Suprapubic skin (tissue), 4 donors: ENCODE measurements at regions not wholly inside any gene's neighbourhood (a gene's known extent, or its start where the extent isn't known, plus 50 kb on each side); places are given as distances from the start of the nearest gene placed in this dataset.

ENCODE experiments used
- EP300 ChIP-seq: sonication (generic); formaldehyde crosslinking; IDR thresholded peaks from one replicate; pipeline ENCODE4 v1.6.1; 2017; ENCODE audit warnings: antibody characterized with exemption
- POLR2A ChIP-seq, 2 donors: fragments of 450-650 bp; IDR thresholded peaks; one replicate each; pipeline ENCODE4 v1.6.1; 2017; ENCODE audit warnings: antibody characterized with exemption in 2 of 2, mild to moderate bottlenecking in 2 of 2, moderate library complexity in 2 of 2
- POLR2AphosphoS5 ChIP-seq, 3 donors: sonication (generic); formaldehyde crosslinking; IDR thresholded peaks; one replicate each; pipeline ENCODE4 v1.6.1; 2017; ENCODE audit warnings: antibody characterized with exemption in 3 of 3
- TF ChIP-seq, protein P1 (sequence below), 2 donors: fragments of 200-600 bp in 1 of 2; fragments of 450-650 bp in 1 of 2; sonication (generic) in 1 of 2; IDR thresholded peaks; one replicate each; pipeline ENCODE4 v1.5.1; 2016 to 2019; ENCODE audit warnings: antibody characterized with exemption in 2 of 2, mild to moderate bottlenecking in 1 of 2, moderate library complexity in 1 of 2

DNA sequence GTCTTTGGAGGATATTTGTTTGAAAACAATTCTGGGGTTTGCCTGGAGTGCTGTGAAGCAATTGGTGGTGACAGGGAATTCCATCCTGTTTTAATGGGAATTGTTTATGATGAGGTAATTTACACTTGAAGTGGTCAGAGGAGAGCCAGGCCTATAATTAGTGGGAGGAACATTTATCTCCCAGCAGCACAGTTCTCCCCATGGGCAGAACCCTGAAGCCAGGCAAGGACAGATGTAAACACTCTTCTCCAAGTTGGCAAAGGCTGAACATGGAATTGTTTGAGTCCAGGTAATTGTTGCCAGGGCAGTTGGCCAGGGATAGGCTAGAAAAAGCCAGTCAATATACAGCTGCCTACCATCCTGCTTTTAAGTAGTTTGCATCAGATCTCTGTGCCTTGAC is 789.7 kb downstream of the FRK start:
- TF ChIP-seq, protein P1, sequence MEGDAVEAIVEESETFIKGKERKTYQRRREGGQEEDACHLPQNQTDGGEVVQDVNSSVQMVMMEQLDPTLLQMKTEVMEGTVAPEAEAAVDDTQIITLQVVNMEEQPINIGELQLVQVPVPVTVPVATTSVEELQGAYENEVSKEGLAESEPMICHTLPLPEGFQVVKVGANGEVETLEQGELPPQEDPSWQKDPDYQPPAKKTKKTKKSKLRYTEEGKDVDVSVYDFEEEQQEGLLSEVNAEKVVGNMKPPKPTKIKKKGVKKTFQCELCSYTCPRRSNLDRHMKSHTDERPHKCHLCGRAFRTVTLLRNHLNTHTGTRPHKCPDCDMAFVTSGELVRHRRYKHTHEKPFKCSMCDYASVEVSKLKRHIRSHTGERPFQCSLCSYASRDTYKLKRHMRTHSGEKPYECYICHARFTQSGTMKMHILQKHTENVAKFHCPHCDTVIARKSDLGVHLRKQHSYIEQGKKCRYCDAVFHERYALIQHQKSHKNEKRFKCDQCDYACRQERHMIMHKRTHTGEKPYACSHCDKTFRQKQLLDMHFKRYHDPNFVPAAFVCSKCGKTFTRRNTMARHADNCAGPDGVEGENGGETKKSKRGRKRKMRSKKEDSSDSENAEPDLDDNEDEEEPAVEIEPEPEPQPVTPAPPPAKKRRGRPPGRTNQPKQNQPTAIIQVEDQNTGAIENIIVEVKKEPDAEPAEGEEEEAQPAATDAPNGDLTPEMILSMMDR (IDR thresholded peaks at IDR 0.05) = no peak
- TF ChIP-seq POLR2A (IDR thresholded peaks at IDR 0.05) (no peak), EP300 (no peak), POLR2AphosphoS5 (IDR thresholded peaks at IDR 0.05) (no peak)
